Cardiac muscle cell (in vitro differentiated cells and primary cell): ENCODE measurements at regions not wholly inside any gene's neighbourhood (a gene's known extent, or its start where the extent isn't known, plus 50 kb on each side); places are given as distances from the start of the nearest gene placed in this dataset.

ENCODE experiments used
- DNase-seq, 2 donors: peaks; one replicate each; pipeline versions ENCODE4 v3.0.0 to v3.0.0-alpha.2; 2010 to 2017; ENCODE audit warnings: low read depth in 1 of 2, low spot score in 1 of 2
- H3K27ac ChIP-seq: fragments of 200-600 bp; sonication (generic); 2 replicates; pipeline ENCODE4 v1.5.1; 2016
- H3K27me3 ChIP-seq: fragments of 200-600 bp; sonication (generic); 2 replicates; pipeline ENCODE4 v1.6.0; 2016; ENCODE audit warnings: control low read depth
- H3K36me3 ChIP-seq: fragments of 200-600 bp; sonication (generic); 2 replicates; pipeline ENCODE4 v1.5.1; 2016; ENCODE audit warnings: control low read depth
- H3K4me1 ChIP-seq: fragments of 200-600 bp; sonication (generic); 2 replicates; pipeline ENCODE4 v1.8.1; 2017; ENCODE audit warnings: low read depth, mild to moderate bottlenecking, mixed run types
- H3K4me3 ChIP-seq: fragments of 200-600 bp; sonication (generic); 2 replicates; pipeline ENCODE4 v1.5.1; 2016; ENCODE audit warnings: mild to moderate bottlenecking
- H3K9me3 ChIP-seq: fragments of 200-600 bp; sonication (generic); 2 replicates; pipeline ENCODE4 v1.5.1; 2017; ENCODE audit warnings: low read depth, mild to moderate bottlenecking, control low read depth
- CTCF ChIP-seq: IDR thresholded peaks from 2 replicates; pipeline ENCODE4 v1.5.1; 2012; ENCODE audit warnings: low read depth, mild to moderate bottlenecking, low read length

- H3K36me3 ChIP-seq: no peaks in the 10 kb centered on the region
- H3K4me3 ChIP-seq: no peak overlapping the region
- no peak overlapping the region for H3K27ac ChIP-seq
- TF ChIP-seq CTCF: no peak
- no peaks in the 10 kb centered on the region for H3K9me3 ChIP-seq
- DNase-seq: peak in 1 of 2 donors; percentile 70
- no peaks in the 10 kb centered on the region for H3K27me3 ChIP-seq
- no peaks in the 10 kb centered on the region for H3K4me1 ChIP-seq
Observed at GRCh38 chr13:90414691-90415596, 932.5 kb upstream of the MIR17HG start.

- no peak overlapping the region for H3K27ac ChIP-seq
- no peak for DNase-seq
- no peak overlapping the region for H3K4me3 ChIP-seq
- no peaks in the 10 kb centered on the region for H3K9me3 ChIP-seq
- no peaks in the 10 kb centered on the region for H3K36me3 ChIP-seq
- no peaks in the 10 kb centered on the region for H3K27me3 ChIP-seq
- no peak for TF ChIP-seq CTCF
- no peaks in the 10 kb centered on the region for H3K4me1 ChIP-seq
Observed at GRCh38 chr13:90415902-90416301, 931.6 kb upstream of the MIR17HG start.

GRCh38 chr13:90416519-90416918, 931.0 kb upstream of the MIR17HG start:
- DNase-seq: peak in 1 of 2 donors; percentile 69
- Histone ChIP-seq H3K9me3 (no peaks in the 10 kb centered on the region), H3K4me1 (no peaks in the 10 kb centered on the region), H3K4me3 (no peak overlapping the region), H3K36me3 (no peaks in the 10 kb centered on the region), H3K27ac (no peak overlapping the region), H3K27me3 (no peaks in the 10 kb centered on the region)
- TF ChIP-seq CTCF: no peak

- no peaks in the 10 kb centered on the region for H3K4me1 ChIP-seq
- DNase-seq: no peak
- no peak overlapping the region for H3K4me3 ChIP-seq
- no peaks in the 10 kb centered on the region for H3K36me3 ChIP-seq
- no peaks in the 10 kb centered on the region for H3K9me3 ChIP-seq
- no peak overlapping the region for H3K27ac ChIP-seq
- H3K27me3 ChIP-seq: no peaks in the 10 kb centered on the region
- no peak for TF ChIP-seq CTCF
Observed at GRCh38 chr13:90416938-90417337, 930.5 kb upstream of the MIR17HG start.

GRCh38 chr13:90420683-90421082, 926.8 kb upstream of the MIR17HG start:
- Histone ChIP-seq H3K4me1 (no peaks in the 10 kb centered on the region), H3K9me3 (no peaks in the 10 kb centered on the region), H3K36me3 (no peaks in the 10 kb centered on the region), H3K27me3 (no peaks in the 10 kb centered on the region), H3K4me3 (no peak overlapping the region), H3K27ac (no peak overlapping the region)
- no peak for DNase-seq
- peak; percentile 9 for TF ChIP-seq CTCF
